Activated T-cell treated with anti-CD3 and anti-CD28 coated beads, Interleukin-2, amount 50 U/mL, for 24 hours (primary cell): ENCODE measurements at regions not wholly inside any gene's neighbourhood (a gene's known extent, or its start where the extent isn't known, plus 50 kb on each side); places are given as distances from the start of the nearest gene placed in this dataset.
"Not testable (repeated sequence)": the region's sequence is repeated elsewhere in the genome, so short reads cannot be mapped to it uniquely, and the experiment has no call there.

ENCODE experiments used
- DNase-seq: peaks from one replicate; pipeline ENCODE4 v3.0.0-alpha.2; 2020
- H3K27ac Mint-ChIP-seq: 2 replicates; pipeline ENCODE4 v1.8.0; 2020; ENCODE audit warnings: mild to moderate bottlenecking, mixed read lengths
- H3K27me3 Mint-ChIP-seq: 2 replicates; pipeline ENCODE4 v1.8.0; 2020; ENCODE audit warnings: mixed read lengths
- H3K36me3 Mint-ChIP-seq: 2 replicates; pipeline ENCODE4 v1.8.0; 2020; ENCODE audit warnings: low read depth, mixed read lengths
- H3K4me1 Mint-ChIP-seq: 2 replicates; pipeline ENCODE4 v1.8.0; 2020; ENCODE audit warnings: low read depth, mixed read lengths
- H3K4me3 Mint-ChIP-seq: 2 replicates; pipeline ENCODE4 v1.8.0; 2020; ENCODE audit warnings: mild to moderate bottlenecking, moderate library complexity, mixed read lengths
- H3K9me3 Mint-ChIP-seq: 2 replicates; pipeline ENCODE4 v1.8.0; 2020; ENCODE audit warnings: mixed read lengths

GRCh38 chr17:69696650-69697049 is 282.2 kb downstream of the MAP2K6 start:
- Mint-ChIP-seq H3K27ac (no peak overlapping the region), H3K36me3 (no peaks in the 10 kb centered on the region), H3K9me3 (peaks cover 12% of the 10 kb centered on the region)

DNA sequence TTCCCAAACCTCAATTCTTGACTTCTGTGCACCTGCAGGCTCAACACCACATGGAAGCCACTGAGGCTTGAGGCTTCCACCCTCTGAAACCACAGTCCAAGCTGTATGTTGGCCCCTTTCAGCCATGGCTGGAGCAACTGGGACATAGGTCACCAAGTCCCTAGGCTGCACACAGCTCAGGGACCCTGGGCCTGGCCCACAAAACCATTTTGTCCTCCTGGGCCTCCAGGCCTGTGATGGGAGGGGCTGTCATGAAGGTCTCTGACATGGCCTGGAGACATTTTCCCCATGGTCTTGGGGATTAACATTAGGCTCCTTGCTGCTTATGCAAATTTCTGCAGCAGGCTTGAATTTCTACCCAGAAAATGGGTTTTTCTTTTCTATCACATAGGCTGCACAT is 283.9 kb downstream of the MAP2K6 start:
- H3K27me3 Mint-ChIP-seq: not testable (repeated sequence)

More at GRCh38 chr17:69696650-69697049, 282.2 kb downstream of the MAP2K6 start:
- H3K4me3 Mint-ChIP-seq: no peak overlapping the region
- no peaks in the 10 kb centered on the region for H3K27me3 Mint-ChIP-seq
- no peak for DNase-seq
- no peaks in the 10 kb centered on the region for H3K4me1 Mint-ChIP-seq

GRCh38 chr17:69702078-69702477 is 287.6 kb downstream of the MAP2K6 start:
- no peaks in the 10 kb centered on the region for H3K4me1 Mint-ChIP-seq
- H3K9me3 Mint-ChIP-seq: peaks cover 12% of the 10 kb centered on the region
- no peak overlapping the region for H3K4me3 Mint-ChIP-seq
- H3K27me3 Mint-ChIP-seq: no peaks in the 10 kb centered on the region
- H3K27ac Mint-ChIP-seq: no peak overlapping the region
- H3K36me3 Mint-ChIP-seq: no peaks in the 10 kb centered on the region
- no peak for DNase-seq

More for the DNA sequence above, 283.9 kb downstream of the MAP2K6 start:
- H3K27ac Mint-ChIP-seq, H3K4me1 Mint-ChIP-seq, H3K4me3 Mint-ChIP-seq, DNase-seq, H3K36me3 Mint-ChIP-seq: not testable (repeated sequence)
- peaks cover 12% of the 10 kb centered on the region for H3K9me3 Mint-ChIP-seq

DNA sequence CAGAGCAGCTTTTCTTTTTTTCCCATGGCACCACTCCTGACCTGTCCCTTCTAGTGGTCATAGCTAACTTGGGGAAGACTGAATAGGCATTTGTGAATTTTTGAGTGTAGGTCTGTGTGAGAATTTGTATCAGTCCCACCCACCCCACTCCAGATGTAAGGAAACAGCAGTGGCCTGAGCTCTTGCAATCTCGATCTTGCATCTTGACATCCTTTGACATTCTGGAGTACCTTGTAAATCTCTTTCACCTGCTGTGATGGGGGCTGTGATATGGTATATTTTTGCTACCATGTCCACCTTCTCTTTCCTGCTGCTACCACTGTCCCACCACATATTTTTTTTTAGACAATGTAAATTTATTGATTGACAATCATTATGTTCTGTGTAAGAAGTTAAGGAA is 289.3 kb downstream of the MAP2K6 start:
- Mint-ChIP-seq H3K4me3 (no peak overlapping the region), H3K4me1 (no peaks in the 10 kb centered on the region), H3K27me3 (no peaks in the 10 kb centered on the region), H3K36me3 (no peaks in the 10 kb centered on the region), H3K9me3 (peaks cover 10% of the 10 kb centered on the region), H3K27ac (no peak overlapping the region)
- no peak for DNase-seq

- no peak for DNase-seq
- no peaks in the 10 kb centered on the region for H3K36me3 Mint-ChIP-seq
- peaks cover 3% of the 10 kb centered on the region for H3K9me3 Mint-ChIP-seq
- no peak overlapping the region for H3K27ac Mint-ChIP-seq
- H3K27me3 Mint-ChIP-seq: no peaks in the 10 kb centered on the region
- no peak overlapping the region for H3K4me3 Mint-ChIP-seq
- peaks cover 4% of the 10 kb centered on the region for H3K4me1 Mint-ChIP-seq
Observed at GRCh38 chr17:69704935-69705334, 290.4 kb downstream of the MAP2K6 start.

DNA sequence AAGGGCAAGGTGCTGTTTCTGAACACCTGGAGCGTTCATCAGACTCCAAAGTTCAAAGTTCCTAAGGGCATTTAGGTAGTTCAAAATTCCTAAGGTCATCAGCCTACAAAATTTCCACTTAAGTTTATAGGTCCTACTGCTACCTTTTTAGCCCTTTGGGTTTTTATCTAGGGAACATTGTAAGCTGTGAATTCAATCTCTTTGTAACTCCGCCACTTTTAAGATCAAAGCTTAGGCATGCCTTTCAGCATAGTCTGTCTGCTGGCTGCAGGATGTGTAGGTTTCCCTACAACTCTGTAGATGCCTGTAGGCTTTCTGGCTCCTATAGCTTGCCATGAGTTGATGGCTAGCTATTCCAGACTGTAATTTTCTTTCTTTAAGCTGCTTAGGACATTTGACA is 291.6 kb downstream of the MAP2K6 start:
- H3K27me3 Mint-ChIP-seq: peaks cover 3% of the 10 kb centered on the region
- H3K36me3 Mint-ChIP-seq: no peaks in the 10 kb centered on the region
- H3K9me3 Mint-ChIP-seq: no peaks in the 10 kb centered on the region
- no peak for DNase-seq
- H3K4me1 Mint-ChIP-seq: peaks cover 9% of the 10 kb centered on the region
- H3K27ac Mint-ChIP-seq: no peak overlapping the region
- no peak overlapping the region for H3K4me3 Mint-ChIP-seq

- Mint-ChIP-seq H3K36me3 (no peaks in the 10 kb centered on the region), H3K4me1 (peaks cover 9% of the 10 kb centered on the region), H3K27me3 (peaks cover 3% of the 10 kb centered on the region)
Observed at GRCh38 chr17:69709441-69709840, 294.9 kb downstream of the MAP2K6 start.

GRCh38 chr17:69710926-69711325 is 296.4 kb downstream of the MAP2K6 start:
- DNase-seq: no peak
- Mint-ChIP-seq H3K27ac (no peak overlapping the region), H3K27me3 (peaks cover 3% of the 10 kb centered on the region), H3K9me3 (peaks cover 4% of the 10 kb centered on the region), H3K36me3 (no peaks in the 10 kb centered on the region), H3K4me1 (peaks cover 12% of the 10 kb centered on the region), H3K4me3 (no peak overlapping the region)

More at GRCh38 chr17:69709441-69709840, 294.9 kb downstream of the MAP2K6 start:
- Mint-ChIP-seq H3K4me3 (no peak overlapping the region), H3K27ac (no peak overlapping the region), H3K9me3 (no peaks in the 10 kb centered on the region)
- no peak for DNase-seq

- Mint-ChIP-seq H3K27me3 (peaks cover 3% of the 10 kb centered on the region), H3K27ac (no peak overlapping the region), H3K9me3 (peaks cover 4% of the 10 kb centered on the region), H3K4me3 (no peak overlapping the region), H3K4me1 (peaks cover 14% of the 10 kb centered on the region), H3K36me3 (no peaks in the 10 kb centered on the region)
- DNase-seq: no peak
Observed at GRCh38 chr17:69711541-69711940, 297.0 kb downstream of the MAP2K6 start.

- no peak for DNase-seq
- Mint-ChIP-seq H3K4me1 (peaks cover 16% of the 10 kb centered on the region), H3K27me3 (peaks cover 3% of the 10 kb centered on the region), H3K36me3 (no peaks in the 10 kb centered on the region), H3K9me3 (peaks cover 4% of the 10 kb centered on the region), H3K27ac (no peak overlapping the region), H3K4me3 (no peak overlapping the region)
Observed at GRCh38 chr17:69712801-69713311, 298.4 kb downstream of the MAP2K6 start.

GRCh38 chr17:69713815-69714214 is 299.3 kb downstream of the MAP2K6 start:
- H3K27me3 Mint-ChIP-seq: peaks cover 3% of the 10 kb centered on the region
- peaks cover 16% of the 10 kb centered on the region for H3K4me1 Mint-ChIP-seq
- peaks cover 4% of the 10 kb centered on the region for H3K9me3 Mint-ChIP-seq
- no peaks in the 10 kb centered on the region for H3K36me3 Mint-ChIP-seq
- H3K27ac Mint-ChIP-seq: no peak overlapping the region
- DNase-seq: no peak
- H3K4me3 Mint-ChIP-seq: no peak overlapping the region

- Mint-ChIP-seq H3K27ac (no peak overlapping the region), H3K4me1 (peaks cover 12% of the 10 kb centered on the region)
Observed at GRCh38 chr17:69714669-69715068, 300.2 kb downstream of the MAP2K6 start.

GRCh38 chr17:69715656-69716055 is 301.2 kb downstream of the MAP2K6 start:
- H3K27me3 Mint-ChIP-seq: peaks cover 1% of the 10 kb centered on the region
- no peak for DNase-seq
- peaks cover 4% of the 10 kb centered on the region for H3K9me3 Mint-ChIP-seq
- H3K27ac Mint-ChIP-seq: peak overlapping the region; percentile 38
- no peaks in the 10 kb centered on the region for H3K36me3 Mint-ChIP-seq
- H3K4me1 Mint-ChIP-seq: peaks cover 9% of the 10 kb centered on the region
- no peak overlapping the region for H3K4me3 Mint-ChIP-seq

More at GRCh38 chr17:69714669-69715068, 300.2 kb downstream of the MAP2K6 start:
- Mint-ChIP-seq H3K27me3 (peaks cover 3% of the 10 kb centered on the region), H3K36me3 (no peaks in the 10 kb centered on the region), H3K4me3 (no peak overlapping the region), H3K9me3 (peaks cover 4% of the 10 kb centered on the region)
- no peak for DNase-seq

GRCh38 chr17:69716556-69716955 is 302.1 kb downstream of the MAP2K6 start:
- Mint-ChIP-seq H3K9me3 (peaks cover 4% of the 10 kb centered on the region), H3K36me3 (no peaks in the 10 kb centered on the region), H3K4me3 (no peak overlapping the region)

GRCh38 chr17:69717214-69717613 is 302.7 kb downstream of the MAP2K6 start:
- no peak for DNase-seq
- no peak overlapping the region for H3K27ac Mint-ChIP-seq
- H3K4me1 Mint-ChIP-seq: peaks cover 7% of the 10 kb centered on the region
- H3K27me3 Mint-ChIP-seq: no peaks in the 10 kb centered on the region
- no peak overlapping the region for H3K4me3 Mint-ChIP-seq
- no peaks in the 10 kb centered on the region for H3K36me3 Mint-ChIP-seq
- H3K9me3 Mint-ChIP-seq: peaks cover 4% of the 10 kb centered on the region

More at GRCh38 chr17:69716556-69716955, 302.1 kb downstream of the MAP2K6 start:
- H3K27ac Mint-ChIP-seq: no peak overlapping the region
- no peak for DNase-seq
- H3K4me1 Mint-ChIP-seq: peaks cover 7% of the 10 kb centered on the region
- H3K27me3 Mint-ChIP-seq: no peaks in the 10 kb centered on the region

DNA sequence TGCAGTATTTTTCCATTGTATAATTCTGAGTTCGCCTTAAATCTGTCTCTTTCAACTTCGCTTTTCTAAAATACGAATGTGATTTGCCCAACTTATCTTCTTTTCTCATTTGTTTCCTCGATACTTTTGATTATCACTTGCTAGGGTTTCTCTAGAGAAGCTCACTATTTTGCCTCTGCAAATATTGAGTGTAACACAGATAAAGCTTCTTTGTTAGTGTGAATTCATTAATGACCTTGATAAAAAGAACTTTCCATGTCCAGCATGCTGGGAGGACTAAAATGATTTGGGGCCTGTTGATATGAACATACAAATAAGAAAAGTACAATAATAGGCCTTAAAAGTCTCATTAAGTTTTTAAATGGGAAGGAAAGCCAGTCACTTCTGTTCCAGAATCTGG is 303.3 kb downstream of the MAP2K6 start:
- Mint-ChIP-seq H3K36me3 (no peaks in the 10 kb centered on the region), H3K27ac (no peak overlapping the region), H3K9me3 (peaks cover 4% of the 10 kb centered on the region), H3K4me1 (peaks cover 7% of the 10 kb centered on the region), H3K27me3 (no peaks in the 10 kb centered on the region), H3K4me3 (no peak overlapping the region)
- DNase-seq: no peak
